ENCODE measurements at regions not wholly inside any gene's neighbourhood (a gene's known extent, or its start where the extent isn't known, plus 50 kb on each side); places are given as distances from the start of the nearest gene placed in this dataset.
"Not testable (repeated sequence)": the region's sequence is repeated elsewhere in the genome, so short reads cannot be mapped to it uniquely, and the experiment has no call there.

DNA sequence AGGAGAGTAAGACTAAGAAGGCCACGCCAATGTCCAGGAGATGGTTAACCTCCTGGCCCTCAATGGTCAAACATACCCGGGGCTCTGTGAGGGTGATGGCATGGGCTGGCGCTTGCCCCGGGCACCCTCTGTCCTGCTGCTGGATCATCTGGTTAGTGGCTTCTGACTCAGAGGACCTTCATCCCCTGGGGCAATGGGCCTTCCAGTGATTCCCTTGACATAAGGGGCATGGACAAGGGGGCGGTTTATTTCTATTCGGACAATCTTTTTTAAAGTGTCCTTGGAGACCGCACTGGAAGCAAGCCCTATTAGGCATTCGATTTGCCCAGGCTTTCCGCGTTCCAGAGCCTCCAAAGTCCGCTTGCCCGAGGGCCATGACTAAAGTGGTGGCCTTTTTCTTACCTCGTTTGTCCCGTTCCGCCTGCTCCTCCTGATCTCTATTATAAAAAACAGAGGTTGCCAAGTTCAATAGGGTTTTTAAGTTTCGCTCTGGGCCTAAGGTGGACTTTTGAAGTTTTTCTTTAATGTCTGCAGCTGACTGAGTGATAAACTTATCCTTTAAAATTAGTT lies 93.4 kb upstream of the RHOBTB1 start:
- TF ChIP-seq, protein P1, sequence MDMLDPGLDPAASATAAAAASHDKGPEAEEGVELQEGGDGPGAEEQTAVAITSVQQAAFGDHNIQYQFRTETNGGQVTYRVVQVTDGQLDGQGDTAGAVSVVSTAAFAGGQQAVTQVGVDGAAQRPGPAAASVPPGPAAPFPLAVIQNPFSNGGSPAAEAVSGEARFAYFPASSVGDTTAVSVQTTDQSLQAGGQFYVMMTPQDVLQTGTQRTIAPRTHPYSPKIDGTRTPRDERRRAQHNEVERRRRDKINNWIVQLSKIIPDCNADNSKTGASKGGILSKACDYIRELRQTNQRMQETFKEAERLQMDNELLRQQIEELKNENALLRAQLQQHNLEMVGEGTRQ (CRISPR knock-in tag; IDR thresholded peaks at IDR 0.05), result not testable (repeated sequence)
- TF ChIP-seq, protein P2, sequence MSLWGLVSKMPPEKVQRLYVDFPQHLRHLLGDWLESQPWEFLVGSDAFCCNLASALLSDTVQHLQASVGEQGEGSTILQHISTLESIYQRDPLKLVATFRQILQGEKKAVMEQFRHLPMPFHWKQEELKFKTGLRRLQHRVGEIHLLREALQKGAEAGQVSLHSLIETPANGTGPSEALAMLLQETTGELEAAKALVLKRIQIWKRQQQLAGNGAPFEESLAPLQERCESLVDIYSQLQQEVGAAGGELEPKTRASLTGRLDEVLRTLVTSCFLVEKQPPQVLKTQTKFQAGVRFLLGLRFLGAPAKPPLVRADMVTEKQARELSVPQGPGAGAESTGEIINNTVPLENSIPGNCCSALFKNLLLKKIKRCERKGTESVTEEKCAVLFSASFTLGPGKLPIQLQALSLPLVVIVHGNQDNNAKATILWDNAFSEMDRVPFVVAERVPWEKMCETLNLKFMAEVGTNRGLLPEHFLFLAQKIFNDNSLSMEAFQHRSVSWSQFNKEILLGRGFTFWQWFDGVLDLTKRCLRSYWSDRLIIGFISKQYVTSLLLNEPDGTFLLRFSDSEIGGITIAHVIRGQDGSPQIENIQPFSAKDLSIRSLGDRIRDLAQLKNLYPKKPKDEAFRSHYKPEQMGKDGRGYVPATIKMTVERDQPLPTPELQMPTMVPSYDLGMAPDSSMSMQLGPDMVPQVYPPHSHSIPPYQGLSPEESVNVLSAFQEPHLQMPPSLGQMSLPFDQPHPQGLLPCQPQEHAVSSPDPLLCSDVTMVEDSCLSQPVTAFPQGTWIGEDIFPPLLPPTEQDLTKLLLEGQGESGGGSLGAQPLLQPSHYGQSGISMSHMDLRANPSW (CRISPR knock-in tag; conservative IDR thresholded peaks at IDR 0.05; ENCODE audit: low read depth), result not testable (repeated sequence)
- TF ChIP-seq, protein P3, sequence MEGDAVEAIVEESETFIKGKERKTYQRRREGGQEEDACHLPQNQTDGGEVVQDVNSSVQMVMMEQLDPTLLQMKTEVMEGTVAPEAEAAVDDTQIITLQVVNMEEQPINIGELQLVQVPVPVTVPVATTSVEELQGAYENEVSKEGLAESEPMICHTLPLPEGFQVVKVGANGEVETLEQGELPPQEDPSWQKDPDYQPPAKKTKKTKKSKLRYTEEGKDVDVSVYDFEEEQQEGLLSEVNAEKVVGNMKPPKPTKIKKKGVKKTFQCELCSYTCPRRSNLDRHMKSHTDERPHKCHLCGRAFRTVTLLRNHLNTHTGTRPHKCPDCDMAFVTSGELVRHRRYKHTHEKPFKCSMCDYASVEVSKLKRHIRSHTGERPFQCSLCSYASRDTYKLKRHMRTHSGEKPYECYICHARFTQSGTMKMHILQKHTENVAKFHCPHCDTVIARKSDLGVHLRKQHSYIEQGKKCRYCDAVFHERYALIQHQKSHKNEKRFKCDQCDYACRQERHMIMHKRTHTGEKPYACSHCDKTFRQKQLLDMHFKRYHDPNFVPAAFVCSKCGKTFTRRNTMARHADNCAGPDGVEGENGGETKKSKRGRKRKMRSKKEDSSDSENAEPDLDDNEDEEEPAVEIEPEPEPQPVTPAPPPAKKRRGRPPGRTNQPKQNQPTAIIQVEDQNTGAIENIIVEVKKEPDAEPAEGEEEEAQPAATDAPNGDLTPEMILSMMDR (IDR thresholded peaks at IDR 0.05), result not testable (repeated sequence)
- TF ChIP-seq TCF7 (CRISPR knock-in tag; IDR thresholded peaks at IDR 0.05; ENCODE audit: low read depth); ETV6 (CRISPR knock-in tag; IDR thresholded peaks at IDR 0.05): not testable (repeated sequence)
